Uterus (tissue), 2 donors: ENCODE measurements at regions not wholly inside any gene's neighbourhood (a gene's known extent, or its start where the extent isn't known, plus 50 kb on each side); places are given as distances from the start of the nearest gene placed in this dataset.

ENCODE experiments used
- CTCF ChIP-seq, 4 experiments: fragments of 200-600 bp in 2 of 4; fragments of 450-650 bp in 2 of 4; sonication (generic) in 2 of 4; IDR thresholded peaks; one replicate each; pipeline ENCODE4 v1.5.1; 2016 to 2019; ENCODE audit warnings: antibody characterized with exemption in 4 of 4, mild to moderate bottlenecking in 2 of 4, moderate library complexity in 1 of 4
- POLR2A ChIP-seq, 2 donors: fragments of 450-650 bp; IDR thresholded peaks; one replicate each; pipeline ENCODE4 v1.6.1; 2016; ENCODE audit warnings: antibody characterized with exemption in 2 of 2, mild to moderate bottlenecking in 1 of 2, moderate library complexity in 1 of 2

GRCh38 chr6:155635416-155635815 is 179.8 kb upstream of the NOX3 start:
- TF ChIP-seq CTCF (IDR thresholded peaks at IDR 0.05) (no peak), POLR2A (IDR thresholded peaks at IDR 0.05) (no peak)
